SK-N-MC (cell line): ENCODE measurements at regions not wholly inside any gene's neighbourhood (a gene's known extent, or its start where the extent isn't known, plus 50 kb on each side); places are given as distances from the start of the nearest gene placed in this dataset.

Experiments used
- EZH2 ChIP-seq: fragments of 200-600 bp; sonication (generic); IDR thresholded peaks from one replicate; pipeline ENCODE4 v1.6.1; 2017; ENCODE audit warnings: antibody characterized with exemption
- FOXP2 ChIP-seq: optimal IDR thresholded peaks from 2 replicates; pipeline ENCODE3; 2011; ENCODE audit warnings: mild to moderate bottlenecking, moderate library complexity; ENCODE audit not compliant: insufficient read depth; ENCODE audit errors: extremely low read length, control extremely low read depth
- POLR2AphosphoS5 ChIP-seq: IDR thresholded peaks from 2 replicates; pipeline ENCODE4 v1.6.1; 2012; ENCODE audit warnings: mild to moderate bottlenecking, low read depth, low read length, borderline replicate concordance

- no peak for TF ChIP-seq EZH2
- TF ChIP-seq POLR2AphosphoS5: no peak
- TF ChIP-seq FOXP2: no peak
These were observed 187.6 kb downstream of the PCSK1 start for GRCh38 chr5:96245140-96246091.
